Panc1 (cell line): ENCODE measurements at regions not wholly inside any gene's neighbourhood (a gene's known extent, or its start where the extent isn't known, plus 50 kb on each side); places are given as distances from the start of the nearest gene placed in this dataset.
"Not testable (repeated sequence)": the region's sequence is repeated elsewhere in the genome, so short reads cannot be mapped to it uniquely, and the experiment has no call there.

Experiments used
- CTCF ChIP-seq: fragments of 450-650 bp; IDR thresholded peaks from 2 replicates; pipeline ENCODE4 v1.5.1; 2017; ENCODE audit warnings: mild to moderate bottlenecking
- POLR2AphosphoS5 ChIP-seq: IDR thresholded peaks from 2 replicates; pipeline ENCODE4 v1.6.1; 2012; ENCODE audit warnings: mild to moderate bottlenecking, low read depth, low read length, moderate library complexity
- REST ChIP-seq, 2 experiments: IDR thresholded peaks; 2 replicates each; pipeline ENCODE4 v1.6.1; 2011 to 2012; ENCODE audit warnings: low read depth in 2 of 2, control low read depth in 1 of 2, low read length in 1 of 2, mild to moderate bottlenecking in 1 of 2, moderate library complexity in 1 of 2; ENCODE audit not compliant: insufficient read depth in 1 of 2
- SIN3A ChIP-seq: IDR thresholded peaks from 2 replicates; pipeline ENCODE4 v1.6.1; 2012; ENCODE audit warnings: low read depth, mild to moderate bottlenecking, low read length, moderate library complexity, borderline replicate concordance; ENCODE audit not compliant: insufficient read depth

- not testable (repeated sequence) for TF ChIP-seq CTCF; REST (IDR thresholded peaks at IDR 0.05; ENCODE audit: insufficient read depth in 1 of 2, low read depth in 2 of 2, low read length in 1 of 2); POLR2AphosphoS5; SIN3A
These were observed 181.4 kb downstream of the TMEM121 start for GRCh38 chr14:105707723-105708151.
